ENCODE measurements at regions not wholly inside any gene's neighbourhood (a gene's known extent, or its start where the extent isn't known, plus 50 kb on each side); places are given as distances from the start of the nearest gene placed in this dataset.
"Not testable (repeated sequence)": the region's sequence is repeated elsewhere in the genome, so short reads cannot be mapped to it uniquely, and the experiment has no call there.

- H3K36me3 Mint-ChIP-seq (ENCODE audit: insufficient read depth) = no peaks in the 10 kb centered on the region
- no peak overlapping the region for H3K4me3 Mint-ChIP-seq
- ATAC-seq = no peak
- DNase-seq = no peak
- H3K9me3 Mint-ChIP-seq = peaks cover 2% of the 10 kb centered on the region
- no peaks in the 10 kb centered on the region for H3K4me1 Mint-ChIP-seq (ENCODE audit: low read depth)
- H3K27me3 Mint-ChIP-seq (ENCODE audit: low read depth) = no peaks in the 10 kb centered on the region
These were observed 597.3 kb downstream of the GABRG2 start for GRCh38 chr5:162664846-162665245.

DNA sequence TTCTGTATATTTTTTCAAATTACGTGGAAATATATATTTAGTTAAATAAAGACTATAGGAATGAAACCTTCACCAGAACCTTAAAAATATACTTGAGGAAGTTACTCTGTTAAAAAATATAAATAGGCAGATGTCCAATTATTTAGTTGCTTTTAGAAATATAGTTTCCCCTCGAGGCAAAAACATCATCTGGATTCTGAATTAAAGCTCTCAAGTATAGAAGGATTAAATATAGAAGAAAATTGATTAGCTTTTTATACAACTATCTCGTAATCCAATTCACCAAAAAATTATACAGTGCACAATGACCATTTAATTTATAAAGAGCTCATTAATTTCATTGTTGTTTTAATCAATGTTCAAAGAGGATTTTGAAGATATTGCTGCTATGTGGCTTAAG is 601.4 kb downstream of the GABRG2 start:
- Mint-ChIP-seq H3K27me3 (ENCODE audit: low read depth) (no peaks in the 10 kb centered on the region), H3K4me3 (no peak overlapping the region), H3K36me3 (ENCODE audit: insufficient read depth) (no peaks in the 10 kb centered on the region), H3K4me1 (ENCODE audit: low read depth) (no peaks in the 10 kb centered on the region), H3K9me3 (peaks cover 2% of the 10 kb centered on the region)
- DNase-seq = no peak
- no peak for ATAC-seq

GRCh38 chr5:162672061-162672460 is 604.5 kb downstream of the GABRG2 start:
- Mint-ChIP-seq H3K36me3 (ENCODE audit: insufficient read depth) (no peaks in the 10 kb centered on the region), H3K27me3 (ENCODE audit: low read depth) (no peaks in the 10 kb centered on the region), H3K4me1 (ENCODE audit: low read depth) (no peaks in the 10 kb centered on the region), H3K4me3 (no peak overlapping the region), H3K9me3 (no peaks in the 10 kb centered on the region)
- DNase-seq (no peak), ATAC-seq (no peak)

- no peak overlapping the region for H3K4me3 Mint-ChIP-seq
- no peaks in the 10 kb centered on the region for H3K36me3 Mint-ChIP-seq (ENCODE audit: insufficient read depth)
- no peak for ATAC-seq
- no peaks in the 10 kb centered on the region for H3K27me3 Mint-ChIP-seq (ENCODE audit: low read depth)
- no peaks in the 10 kb centered on the region for H3K4me1 Mint-ChIP-seq (ENCODE audit: low read depth)
- peaks cover 10% of the 10 kb centered on the region for H3K9me3 Mint-ChIP-seq
- DNase-seq = no peak
These were observed 615.7 kb downstream of the GABRG2 start for GRCh38 chr5:162683284-162683683.

GRCh38 chr5:162684145-162684544 is 616.6 kb downstream of the GABRG2 start:
- H3K4me3 Mint-ChIP-seq = no peak overlapping the region
- H3K9me3 Mint-ChIP-seq = peaks cover 12% of the 10 kb centered on the region
- no peaks in the 10 kb centered on the region for H3K36me3 Mint-ChIP-seq (ENCODE audit: insufficient read depth)
- DNase-seq (no peak), ATAC-seq (no peak)
- no peaks in the 10 kb centered on the region for H3K27me3 Mint-ChIP-seq (ENCODE audit: low read depth)
- H3K4me1 Mint-ChIP-seq (ENCODE audit: low read depth) = no peaks in the 10 kb centered on the region

DNA sequence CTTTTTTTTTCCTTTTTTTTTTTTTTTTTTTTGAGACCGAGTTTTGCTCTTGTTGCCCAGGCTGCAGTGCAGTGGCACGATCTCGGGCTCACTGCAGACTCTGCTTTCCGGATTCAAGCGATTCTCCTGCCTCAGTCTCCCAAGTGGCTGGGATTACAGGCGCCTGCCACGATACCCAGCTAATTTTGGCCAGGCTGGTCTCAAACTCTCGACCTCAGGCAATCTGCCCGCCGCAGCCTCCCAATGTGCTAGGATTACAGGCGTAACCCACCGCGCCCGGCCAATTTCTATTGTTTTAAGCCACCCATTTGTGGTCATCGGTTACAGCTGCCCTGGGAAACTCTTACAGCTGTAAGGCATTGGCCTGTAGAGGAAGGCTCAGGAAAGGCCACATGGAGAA is 617.7 kb downstream of the GABRG2 start:
- DNase-seq (no peak), ATAC-seq (no peak)
- H3K4me1 Mint-ChIP-seq (ENCODE audit: low read depth) = no peaks in the 10 kb centered on the region
- H3K36me3 Mint-ChIP-seq (ENCODE audit: insufficient read depth) = no peaks in the 10 kb centered on the region
- H3K9me3 Mint-ChIP-seq = peaks cover 12% of the 10 kb centered on the region
- H3K4me3 Mint-ChIP-seq = no peak overlapping the region
- no peaks in the 10 kb centered on the region for H3K27me3 Mint-ChIP-seq (ENCODE audit: low read depth)

DNA sequence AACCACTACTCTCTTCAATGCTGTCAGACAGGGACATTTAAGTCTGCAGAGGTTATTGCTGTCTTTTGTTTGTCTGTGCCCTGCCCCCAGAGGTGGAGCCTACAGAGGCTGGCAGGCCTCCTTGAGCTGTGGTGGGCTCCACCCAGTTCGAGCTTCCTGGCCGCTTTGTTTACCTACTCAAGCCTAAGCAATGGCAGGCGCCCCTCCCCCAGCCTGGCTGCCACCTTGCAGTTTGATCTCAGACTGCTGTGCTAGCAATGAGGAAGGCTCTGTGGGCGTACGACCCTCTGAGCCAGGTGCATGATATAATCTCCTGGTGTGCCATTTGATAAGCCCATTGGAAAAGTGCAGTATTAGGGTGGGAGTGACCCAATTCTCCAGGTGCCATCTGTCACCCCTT is 628.7 kb downstream of the GABRG2 start:
- H3K36me3 Mint-ChIP-seq (ENCODE audit: insufficient read depth); DNase-seq; H3K4me1 Mint-ChIP-seq (ENCODE audit: low read depth); ATAC-seq; H3K27me3 Mint-ChIP-seq (ENCODE audit: low read depth); H3K4me3 Mint-ChIP-seq: not testable (repeated sequence)
- H3K9me3 Mint-ChIP-seq = peaks cover 14% of the 10 kb centered on the region

DNA sequence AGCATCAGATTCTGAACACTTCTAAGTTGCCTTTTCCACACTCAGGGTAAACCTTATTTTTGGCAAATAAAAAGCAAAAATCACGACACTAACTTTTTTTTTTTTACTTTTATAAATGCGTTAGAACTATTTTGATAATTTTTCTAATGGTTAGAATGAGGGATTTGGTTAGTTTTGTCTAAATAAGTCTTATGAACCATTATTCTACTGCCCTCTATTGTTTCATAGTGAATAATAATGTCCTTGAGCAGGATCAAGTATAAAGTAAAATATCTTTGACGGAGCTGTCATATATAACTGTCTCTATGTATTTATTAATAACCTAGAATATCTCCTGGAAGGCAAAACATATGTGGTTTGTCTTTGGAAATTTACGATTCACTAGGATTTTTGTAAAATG is 631.8 kb downstream of the GABRG2 start:
- H3K36me3 Mint-ChIP-seq (ENCODE audit: insufficient read depth) = no peaks in the 10 kb centered on the region

DNA sequence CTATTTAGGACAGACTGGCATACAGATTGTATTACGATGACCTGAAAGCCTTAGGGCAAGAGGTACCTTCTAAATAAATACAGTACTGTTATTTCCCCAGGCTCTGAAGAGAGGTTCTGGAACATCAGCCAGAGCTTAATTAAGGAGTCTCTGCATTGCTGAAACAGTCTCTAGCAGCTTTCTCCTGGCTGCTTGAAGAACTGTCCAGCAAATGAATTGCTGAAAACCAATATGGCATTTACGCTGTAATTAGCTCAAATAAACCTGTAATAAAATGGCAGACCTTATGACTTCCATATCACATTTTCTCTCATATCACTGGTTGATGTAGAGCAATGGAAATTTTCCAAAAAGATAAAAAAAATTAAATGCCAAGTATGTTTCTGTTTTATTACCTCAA is 636.3 kb downstream of the GABRG2 start:
- ATAC-seq (no peak), DNase-seq (no peak)
- H3K4me1 Mint-ChIP-seq (ENCODE audit: low read depth) = no peaks in the 10 kb centered on the region
- peaks cover 7% of the 10 kb centered on the region for H3K9me3 Mint-ChIP-seq
- H3K4me3 Mint-ChIP-seq = no peak overlapping the region
- H3K27me3 Mint-ChIP-seq (ENCODE audit: low read depth) = no peaks in the 10 kb centered on the region
- H3K36me3 Mint-ChIP-seq (ENCODE audit: insufficient read depth) = no peaks in the 10 kb centered on the region

More for the DNA sequence above, 631.8 kb downstream of the GABRG2 start:
- H3K4me1 Mint-ChIP-seq (ENCODE audit: low read depth) = no peaks in the 10 kb centered on the region
- peaks cover 18% of the 10 kb centered on the region for H3K9me3 Mint-ChIP-seq
- no peaks in the 10 kb centered on the region for H3K27me3 Mint-ChIP-seq (ENCODE audit: low read depth)
- ATAC-seq = no peak
- no peak overlapping the region for H3K4me3 Mint-ChIP-seq
- no peak for DNase-seq

DNA sequence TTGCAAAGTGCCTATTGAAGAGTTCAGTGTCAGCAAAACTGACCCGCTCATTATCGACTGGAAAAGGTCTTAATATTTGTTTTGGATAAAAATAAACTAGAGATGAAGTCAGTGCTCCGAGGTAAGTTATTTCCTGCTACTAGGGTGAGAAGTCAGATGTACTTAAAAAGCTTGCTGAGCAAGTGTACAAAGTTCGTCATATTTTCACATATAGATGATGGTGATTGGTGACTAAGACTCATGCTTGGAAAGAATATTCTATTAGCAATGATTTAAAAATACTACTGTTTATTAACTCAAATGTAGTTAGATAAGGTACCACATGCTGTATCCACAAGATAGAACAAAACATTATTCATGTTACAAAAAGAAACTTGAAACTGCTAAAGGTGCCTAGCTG is 643.7 kb downstream of the GABRG2 start:
- H3K9me3 Mint-ChIP-seq = peaks cover 8% of the 10 kb centered on the region
- ATAC-seq = no peak
- DNase-seq = no peak

DNA sequence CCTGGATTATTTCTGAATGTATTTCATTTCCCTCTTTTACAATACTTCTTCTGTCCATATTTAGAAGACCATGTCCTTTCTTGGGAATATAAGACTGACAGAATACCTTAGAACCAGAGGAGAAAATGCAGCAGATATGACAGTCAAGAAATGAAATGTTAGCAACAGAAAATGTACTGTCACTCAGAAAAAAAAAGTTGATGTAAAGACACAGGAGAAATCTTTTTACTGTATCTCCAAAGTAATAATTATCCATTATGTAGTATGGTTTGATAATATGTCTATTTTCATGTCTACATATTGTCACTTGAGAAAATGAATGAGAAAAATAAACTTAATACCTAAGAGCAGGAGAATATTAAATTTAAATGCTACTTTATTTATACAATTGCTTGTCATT is 652.1 kb downstream of the GABRG2 start:
- no peaks in the 10 kb centered on the region for H3K4me1 Mint-ChIP-seq (ENCODE audit: low read depth)
- peaks cover 13% of the 10 kb centered on the region for H3K9me3 Mint-ChIP-seq
- H3K27me3 Mint-ChIP-seq (ENCODE audit: low read depth) = no peaks in the 10 kb centered on the region
- no peaks in the 10 kb centered on the region for H3K36me3 Mint-ChIP-seq (ENCODE audit: insufficient read depth)
- DNase-seq (no peak), ATAC-seq (no peak)
- H3K4me3 Mint-ChIP-seq = no peak overlapping the region

More for the DNA sequence above, 643.7 kb downstream of the GABRG2 start:
- H3K27me3 Mint-ChIP-seq (ENCODE audit: low read depth) = no peaks in the 10 kb centered on the region
- H3K36me3 Mint-ChIP-seq (ENCODE audit: insufficient read depth) = no peaks in the 10 kb centered on the region
- no peak overlapping the region for H3K4me3 Mint-ChIP-seq
- H3K4me1 Mint-ChIP-seq (ENCODE audit: low read depth) = no peaks in the 10 kb centered on the region

DNA sequence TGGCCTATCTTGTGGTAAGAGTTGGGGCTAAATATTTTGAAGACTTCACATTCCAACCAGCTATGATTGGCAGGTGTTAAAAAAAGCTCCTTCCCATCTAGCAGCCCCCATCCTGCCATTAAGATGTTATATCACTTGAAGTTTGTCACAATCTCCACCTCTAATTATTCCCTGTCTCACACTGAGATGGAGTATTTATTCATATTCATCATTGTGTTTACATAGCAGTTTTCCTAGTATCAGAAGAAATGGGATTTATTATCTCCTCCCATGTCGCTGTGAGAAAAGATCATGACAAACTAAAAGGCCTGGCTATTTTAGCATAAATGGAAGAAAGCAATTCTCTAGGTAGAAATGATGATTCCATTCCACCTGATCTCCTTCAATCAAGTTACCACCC is 653.6 kb downstream of the GABRG2 start:
- Mint-ChIP-seq H3K4me1 (ENCODE audit: low read depth) (no peaks in the 10 kb centered on the region), H3K4me3 (no peak overlapping the region), H3K27me3 (ENCODE audit: low read depth) (no peaks in the 10 kb centered on the region), H3K9me3 (peaks cover 17% of the 10 kb centered on the region), H3K36me3 (ENCODE audit: insufficient read depth) (no peaks in the 10 kb centered on the region)
- no peak for DNase-seq
- no peak for ATAC-seq

GRCh38 chr5:162752612-162753011 is 684.8 kb upstream of the CCNG1 start:
- H3K27me3 Mint-ChIP-seq (ENCODE audit: low read depth) = no peaks in the 10 kb centered on the region
- H3K9me3 Mint-ChIP-seq = peaks cover 14% of the 10 kb centered on the region
- no peak overlapping the region for H3K4me3 Mint-ChIP-seq
- no peak for DNase-seq
- no peak for ATAC-seq
- H3K36me3 Mint-ChIP-seq (ENCODE audit: insufficient read depth) = no peaks in the 10 kb centered on the region
- H3K4me1 Mint-ChIP-seq (ENCODE audit: low read depth) = no peaks in the 10 kb centered on the region

DNA sequence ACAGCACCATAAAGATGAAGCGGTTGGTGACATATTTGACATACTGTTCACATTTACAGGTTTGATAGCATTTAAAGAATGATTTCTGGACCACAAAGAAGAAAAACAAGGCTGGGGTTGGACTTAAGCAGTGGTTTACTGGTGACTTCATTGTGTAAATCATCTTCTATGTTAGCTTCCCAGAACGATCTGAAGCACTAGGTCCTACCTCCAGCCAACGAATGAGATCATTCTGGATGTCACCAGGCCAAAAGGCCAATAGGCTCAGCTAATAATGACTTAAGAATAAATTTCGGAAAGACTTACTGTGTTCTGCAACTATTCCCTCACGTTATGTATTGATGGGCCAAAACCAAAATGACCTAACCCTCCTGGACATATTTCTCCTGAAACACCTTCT is 675.3 kb upstream of the CCNG1 start:
- Mint-ChIP-seq H3K27me3 (ENCODE audit: low read depth) (no peaks in the 10 kb centered on the region), H3K9me3 (peaks cover 5% of the 10 kb centered on the region), H3K4me3 (no peak overlapping the region), H3K36me3 (ENCODE audit: insufficient read depth) (no peaks in the 10 kb centered on the region), H3K4me1 (ENCODE audit: low read depth) (no peaks in the 10 kb centered on the region)
- DNase-seq (no peak), ATAC-seq (no peak)

DNA sequence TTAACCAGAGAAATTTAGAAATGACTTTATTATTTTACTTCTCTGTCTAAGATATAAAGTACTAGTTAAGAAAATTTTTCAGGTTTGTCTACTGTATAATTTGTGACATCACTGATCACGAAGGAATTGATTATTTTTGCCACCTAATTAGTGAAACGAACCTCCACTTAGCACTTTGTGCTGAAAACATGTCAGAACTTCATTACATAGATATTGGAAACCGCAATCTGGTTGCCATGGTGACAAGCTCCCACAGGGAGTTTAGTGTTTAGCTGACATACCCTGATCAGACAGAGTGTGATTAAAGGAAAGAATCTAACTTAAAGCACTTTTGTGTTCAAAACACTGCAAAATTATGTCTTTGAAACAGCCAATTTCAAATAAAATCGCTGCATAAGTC is 668.4 kb upstream of the CCNG1 start:
- Mint-ChIP-seq H3K4me1 (ENCODE audit: low read depth) (no peaks in the 10 kb centered on the region), H3K36me3 (ENCODE audit: insufficient read depth) (no peaks in the 10 kb centered on the region), H3K9me3 (peaks cover 3% of the 10 kb centered on the region), H3K27me3 (ENCODE audit: low read depth) (no peaks in the 10 kb centered on the region), H3K4me3 (no peak overlapping the region)
- ATAC-seq (no peak), DNase-seq (no peak)

- H3K27me3 Mint-ChIP-seq (ENCODE audit: low read depth) = no peaks in the 10 kb centered on the region
- no peak overlapping the region for H3K4me3 Mint-ChIP-seq
- H3K9me3 Mint-ChIP-seq = peaks cover 15% of the 10 kb centered on the region
- ATAC-seq = no peak
- no peak for DNase-seq
- no peaks in the 10 kb centered on the region for H3K36me3 Mint-ChIP-seq (ENCODE audit: insufficient read depth)
- no peaks in the 10 kb centered on the region for H3K4me1 Mint-ChIP-seq (ENCODE audit: low read depth)
These were observed 651.7 kb upstream of the CCNG1 start for GRCh38 chr5:162785673-162786072.
